ENCODE measurements at regions not wholly inside any gene's neighbourhood (a gene's known extent, or its start where the extent isn't known, plus 50 kb on each side); places are given as distances from the start of the nearest gene placed in this dataset.
"Not testable (repeated sequence)": the region's sequence is repeated elsewhere in the genome, so short reads cannot be mapped to it uniquely, and the experiment has no call there.

- no peak for DNase-seq (ENCODE audit: low read depth, low spot score)
Measured at GRCh38 chr16:26772503-26772902, 294.2 kb upstream of the C16orf82 start.

GRCh38 chr16:26777821-26778220 is 288.9 kb upstream of the C16orf82 start:
- no peak for DNase-seq (ENCODE audit: low read depth, low spot score)

GRCh38 chr16:26787924-26788323 is 278.8 kb upstream of the C16orf82 start:
- peak; percentile 20 for DNase-seq (ENCODE audit: low read depth, low spot score)

- DNase-seq (ENCODE audit: low read depth, low spot score): no peak
Measured at GRCh38 chr16:26791169-26791568, 275.6 kb upstream of the C16orf82 start.

GRCh38 chr16:26795184-26795583 is 271.5 kb upstream of the C16orf82 start:
- peak; percentile 7 for DNase-seq (ENCODE audit: low read depth, low spot score)

- DNase-seq (ENCODE audit: low read depth, low spot score): no peak
Measured at GRCh38 chr16:26801628-26802027, 265.1 kb upstream of the C16orf82 start.

GRCh38 chr16:26802440-26802839 is 264.3 kb upstream of the C16orf82 start:
- DNase-seq (ENCODE audit: low read depth, low spot score): no peak

- DNase-seq (ENCODE audit: low read depth, low spot score): no peak
Measured at GRCh38 chr16:26802965-26803364, 263.8 kb upstream of the C16orf82 start.

- DNase-seq (ENCODE audit: low read depth, low spot score): no peak
Measured at GRCh38 chr16:26806657-26807056, 260.1 kb upstream of the C16orf82 start.

- DNase-seq (ENCODE audit: low read depth, low spot score): no peak
Measured at GRCh38 chr16:26809461-26809860, 257.3 kb upstream of the C16orf82 start.

- no peak for DNase-seq (ENCODE audit: low read depth, low spot score)
Measured at GRCh38 chr16:26816266-26816665, 250.5 kb upstream of the C16orf82 start.

GRCh38 chr16:26816885-26817571 is 249.7 kb upstream of the C16orf82 start:
- no peak for DNase-seq (ENCODE audit: low read depth, low spot score)

- DNase-seq (ENCODE audit: low read depth, low spot score): no peak
Measured at GRCh38 chr16:26818393-26818792, 248.3 kb upstream of the C16orf82 start.

- no peak for DNase-seq (ENCODE audit: low read depth, low spot score)
Measured at GRCh38 chr16:26824469-26824868, 242.3 kb upstream of the C16orf82 start.

GRCh38 chr16:26826500-26826899 is 240.2 kb upstream of the C16orf82 start:
- no peak for DNase-seq (ENCODE audit: low read depth, low spot score)

- DNase-seq (ENCODE audit: low read depth, low spot score): no peak
Measured at GRCh38 chr16:26827386-26827785, 239.3 kb upstream of the C16orf82 start.

- no peak for DNase-seq (ENCODE audit: low read depth, low spot score)
Measured at GRCh38 chr16:26830428-26831127, 236.1 kb upstream of the C16orf82 start.

- DNase-seq (ENCODE audit: low read depth, low spot score): not testable (repeated sequence)
Measured at GRCh38 chr16:26836114-26836513, 230.6 kb upstream of the C16orf82 start.

GRCh38 chr16:26838931-26839330 is 227.8 kb upstream of the C16orf82 start:
- no peak for DNase-seq (ENCODE audit: low read depth, low spot score)

GRCh38 chr16:26840691-26841090 is 226.0 kb upstream of the C16orf82 start:
- DNase-seq (ENCODE audit: low read depth, low spot score): no peak

GRCh38 chr16:26856271-26856670 is 210.5 kb upstream of the C16orf82 start:
- no peak for DNase-seq (ENCODE audit: low read depth, low spot score)

- no peak for DNase-seq (ENCODE audit: low read depth, low spot score)
Measured at GRCh38 chr16:26856791-26857190, 209.9 kb upstream of the C16orf82 start.

- no peak for DNase-seq (ENCODE audit: low read depth, low spot score)
Measured at GRCh38 chr16:26857371-26857770, 209.4 kb upstream of the C16orf82 start.
